Endothelial cell of umbilical vein (primary cell): ENCODE measurements at regions not wholly inside any gene's neighbourhood (a gene's known extent, or its start where the extent isn't known, plus 50 kb on each side); places are given as distances from the start of the nearest gene placed in this dataset.

Source experiments
- BruUV-seq: library from RNA; stranded (reverse); fragments of 400-500 nt; replicated peaks from 2 replicates; lab custom pipeline; 2021; lab: Mats Ljungman, UMichigan
- CTCF ChIA-PET: fragments of 300-600, 350-600 bp; sonication (Branson Sonifier 250); formaldehyde crosslinking; loops from one replicate; lab custom pipeline; 2021; ENCODE audit warnings: antibody characterized with exemption, inconsistent platforms; lab: Charles Lee
- POLR2A ChIA-PET: fragments of 300-600, 350-600 bp; sonication (Branson Sonifier 250); formaldehyde crosslinking; loops from one replicate; lab custom pipeline; 2021; ENCODE audit warnings: antibody characterized with exemption, inconsistent platforms; lab: Charles Lee
- DNase-seq: peaks from one replicate; pipeline ENCODE4 v3.0.0-alpha.2; 2011; ENCODE audit warnings: low read depth, low spot score
- FAIRE-seq: peaks from 2 replicates; lab custom pipeline; 2011; peaks lifted over from hg19 to GRCh38; lab: Jason Lieb, UNC
- H2AFZ ChIP-seq: 2 replicates; pipeline ENCODE4 v1.6.0; 2012; ENCODE audit warnings: low read depth, low read length, control low read depth, inconsistent platforms
- H3K27ac ChIP-seq: 2 replicates; pipeline ENCODE4 v1.5.1; 2011; ENCODE audit warnings: low read depth, mild to moderate bottlenecking, control low read depth, low read length, moderate library complexity; ENCODE audit not compliant: insufficient read depth
- H3K27me3 ChIP-seq, 2 experiments: 2 replicates each; pipeline versions ENCODE4 v1.6.0 to v1.6.1; 2011; ENCODE audit warnings: low read length in 2 of 2, mixed read lengths in 1 of 2; ENCODE audit not compliant: control insufficient read depth in 2 of 2, insufficient read depth in 2 of 2
- H3K36me3 ChIP-seq, 2 experiments: 2 replicates in 1 of 2; 3 replicates in 1 of 2; pipeline ENCODE4 v1.5.1; 2011; ENCODE audit warnings: low read length in 2 of 2, mild to moderate bottlenecking in 1 of 2, moderate library complexity in 1 of 2; ENCODE audit not compliant: control insufficient read depth in 2 of 2, insufficient read depth in 2 of 2; ENCODE audit errors: extremely low read depth in 1 of 2
- H3K4me1 ChIP-seq: 3 replicates; pipeline ENCODE4 v1.5.1; 2011; ENCODE audit warnings: mild to moderate bottlenecking, low read length; ENCODE audit not compliant: control insufficient read depth, insufficient read depth; ENCODE audit errors: extremely low read depth
- H3K4me2 ChIP-seq: 2 replicates; pipeline ENCODE4 v1.6.1; 2011; ENCODE audit warnings: low read length, control low read depth, mixed read lengths; ENCODE audit not compliant: insufficient read depth
- H3K4me3 ChIP-seq, 3 experiments: fragments of 200-600 bp in 1 of 3; sonication (generic), shearing (Covaris generic) in 1 of 3; replicated peaks in 1 of 3; 2 replicates each; pipeline ENCODE4 v1.5.1; 2011 to 2016; ENCODE audit warnings: control low read depth in 3 of 3, low read length in 3 of 3, mild to moderate bottlenecking in 2 of 3, inconsistent platforms in 1 of 3, low read depth in 1 of 3, moderate library complexity in 1 of 3; ENCODE audit not compliant: insufficient read depth in 1 of 3
- H3K79me2 ChIP-seq: 2 replicates; pipeline ENCODE4 v1.6.0; 2012; ENCODE audit warnings: low read length, inconsistent platforms; ENCODE audit not compliant: control insufficient read depth, insufficient read depth
- H3K9ac ChIP-seq: replicated peaks from 2 replicates; pipeline ENCODE3; 2011; ENCODE audit warnings: low read length, control low read depth; ENCODE audit not compliant: insufficient read depth; ENCODE audit errors: extremely low read depth
- H3K9me1 ChIP-seq: replicated peaks from 3 replicates; pipeline ENCODE4 v1.6.0; 2011; ENCODE audit warnings: mild to moderate bottlenecking, low read length; ENCODE audit not compliant: control insufficient read depth, insufficient read depth; ENCODE audit errors: extremely low read depth
- H3K9me3 ChIP-seq: replicated peaks from 2 replicates; pipeline ENCODE4 v1.5.1; 2012; ENCODE audit warnings: low read length, inconsistent platforms; ENCODE audit not compliant: control insufficient read depth, insufficient read depth
- H4K20me1 ChIP-seq: replicated peaks from 2 replicates; pipeline ENCODE3; 2011; ENCODE audit warnings: mild to moderate bottlenecking, low read length; ENCODE audit not compliant: control insufficient read depth, insufficient read depth; ENCODE audit errors: extremely low read depth
- CTCF ChIP-seq, 2 donors: IDR thresholded peaks; 1 replicate in 1 of 2; 2 replicates in 1 of 2; pipeline ENCODE4 v1.5.1; 2011; ENCODE audit warnings: low read length in 2 of 2, mild to moderate bottlenecking in 2 of 2, moderate library complexity in 2 of 2, control low read depth in 1 of 2, inconsistent platforms in 1 of 2, low read depth in 1 of 2; ENCODE audit not compliant: insufficient read depth in 1 of 2; ENCODE audit errors: extremely low read depth in 1 of 2
- EZH2 ChIP-seq: IDR thresholded peaks from 2 replicates; pipeline ENCODE4 v1.6.1; 2012; ENCODE audit warnings: borderline replicate concordance, low read depth, mild to moderate bottlenecking, moderate library complexity, low read length, inconsistent platforms; ENCODE audit not compliant: severe bottlenecking
- FOS ChIP-seq: IDR thresholded peaks from 2 replicates; pipeline ENCODE4 v1.6.1; 2011; ENCODE audit warnings: mild to moderate bottlenecking, low read length, moderate library complexity, borderline replicate concordance; ENCODE audit not compliant: insufficient read depth
- GATA2 ChIP-seq: IDR thresholded peaks from 2 replicates; pipeline ENCODE4 v1.7.0; 2011; ENCODE audit warnings: low read depth, mild to moderate bottlenecking, moderate library complexity, mixed read lengths, low read length; ENCODE audit not compliant: insufficient read length, insufficient read depth
- JUN ChIP-seq: IDR thresholded peaks from 2 replicates; pipeline ENCODE4 v1.6.1; 2011; ENCODE audit warnings: borderline replicate concordance, low read depth; ENCODE audit not compliant: insufficient read length, insufficient read depth
- MAX ChIP-seq: IDR thresholded peaks from 2 replicates; pipeline ENCODE4 v1.6.1; 2011; ENCODE audit not compliant: insufficient read depth, insufficient read length
- MYC ChIP-seq: IDR thresholded peaks from one replicate; pipeline ENCODE4 v1.6.1; 2011; ENCODE audit warnings: mild to moderate bottlenecking, low read depth, low read length
- POLR2A ChIP-seq: IDR thresholded peaks from 2 replicates; pipeline ENCODE4 v1.6.1; 2012; ENCODE audit warnings: low read depth, mild to moderate bottlenecking, control low read depth, low read length
- POLR2AphosphoS5 ChIP-seq: IDR thresholded peaks from 2 replicates; pipeline ENCODE4 v1.6.1; 2012; ENCODE audit warnings: low read depth, mild to moderate bottlenecking, control low read depth, low read length, moderate library complexity; ENCODE audit not compliant: insufficient read depth
- dilution Hi-C: fragments of 300-500 bp; cut with MboI; formaldehyde crosslinking; loops from one replicate; pipeline ENCODE4 v1.15.0; 2019; ENCODE audit warnings: low sequenced_read_pairs; ENCODE audit not compliant: extremely low pct_ligation_motif_present
- intact Hi-C: fragments of 100-400 bp; cut with micrococcal nuclease; formaldehyde crosslinking; loops from one replicate; pipeline ENCODE4 v1.10.0; 2022

GRCh38 chr2:176936410-176936809 lies 276.2 kb upstream of the HNRNPA3 start:
- Histone ChIP-seq H3K79me2 (no peaks in the 10 kb centered on the region), H3K9me3 (no peaks in the 10 kb centered on the region), H3K27ac (no peak overlapping the region), H3K9me1 (no peaks in the 10 kb centered on the region), H2AFZ (no peak overlapping the region), H3K36me3 (no peaks in the 10 kb centered on the region), H3K4me2 (no peak overlapping the region), H3K4me1 (no peaks in the 10 kb centered on the region), H3K27me3 (peaks cover 0 to 5% of the 10 kb centered on the region in 2 experiments), H4K20me1 (no peaks in the 10 kb centered on the region), H3K9ac (no peak overlapping the region), H3K4me3 (no peak overlapping the region)
- DNase-seq (no peak), FAIRE-seq (no peak)
- intact Hi-C loops = no loop called here
- no TSS peak for BruUV-seq
- no peak for TF ChIP-seq GATA2
- no peak for TF ChIP-seq JUN
- TF ChIP-seq FOS = no peak
- no peak for TF ChIP-seq CTCF (IDR thresholded peaks at IDR 0.05; ENCODE audit: extremely low read depth in 1 of 2, insufficient read depth in 1 of 2, low read depth in 1 of 2, low read length in 2 of 2)
- TF ChIP-seq MAX = no peak
- TF ChIP-seq EZH2 = no peak
- TF ChIP-seq POLR2AphosphoS5 = no peak
- no peak for TF ChIP-seq POLR2A
- no peak for TF ChIP-seq MYC
- dilution Hi-C loops = no loop called here
- ChIA-PET CTCF (no interaction called here), POLR2A (no interaction called here)
